GM12878 (cell line): ENCODE measurements at regions not wholly inside any gene's neighbourhood (a gene's known extent, or its start where the extent isn't known, plus 50 kb on each side); places are given as distances from the start of the nearest gene placed in this dataset.

Experiments
- ATAC-seq: fragments of 200-7000 bp; cut with Tn5 transposase; 3 replicates; pipeline ENCODE4 v1.9.1; 2020; ENCODE audit warnings: mild to moderate bottlenecking, moderate library complexity
- BruUV-seq: library from RNA; stranded (reverse); fragments of 400-500 nt; replicated peaks from 2 replicates; lab custom pipeline; 2021; lab: Mats Ljungman, UMichigan
- CTCF ChIA-PET: fragments of 300-600 bp; sonication (Branson Sonifier 250); formaldehyde crosslinking; extraction: SDS; loops from one replicate; lab custom pipeline; 2021; ENCODE audit warnings: inconsistent platforms; lab: Yijun Ruan, JAX
- POLR2A ChIA-PET: fragments of 350-600 bp; formaldehyde crosslinking; extraction: SDS; loops from one replicate; lab custom pipeline; 2021; ENCODE audit warnings: inconsistent platforms; lab: Charles Lee
- RAD21 ChIA-PET: fragments of 300-600 bp; sonication (Branson Sonifier 250); formaldehyde crosslinking; loops from one replicate; lab custom pipeline; 2023; ENCODE audit warnings: antibody characterized with exemption; ENCODE audit not compliant: unreplicated experiment; lab: Charles Lee
- SMC1A ChIA-PET: fragments of 300-600 bp; sonication (Branson Sonifier 250); formaldehyde crosslinking; loops from one replicate; lab custom pipeline; 2023; ENCODE audit not compliant: unreplicated experiment, uncharacterized antibody; lab: Charles Lee
- DNase-seq: peaks from one replicate; pipeline ENCODE4 v3.0.0-alpha.2; 2011; ENCODE audit warnings: low read depth, low spot score
- FAIRE-seq: peaks from 3 replicates; lab custom pipeline; 2011; peaks lifted over from hg19 to GRCh38; lab: Jason Lieb, UNC
- H2AFZ ChIP-seq: 2 replicates; pipeline ENCODE4 v1.6.0; 2011; ENCODE audit warnings: low read depth, low read length, control low read depth; ENCODE audit not compliant: control insufficient read depth
- H3K27ac ChIP-seq: 2 replicates; pipeline ENCODE4 v1.5.1; 2011; ENCODE audit warnings: control low read depth; ENCODE audit not compliant: control insufficient read depth, insufficient read depth
- H3K27me3 ChIP-seq, 2 experiments: replicated peaks in 1 of 2; 2 replicates each; pipeline versions ENCODE4 v1.6.0 to v1.6.1; 2011; ENCODE audit warnings: low read length in 1 of 2; ENCODE audit not compliant: control insufficient read depth in 2 of 2, insufficient read depth in 2 of 2
- H3K36me3 ChIP-seq, 2 experiments: 2 replicates each; pipeline ENCODE4 v1.5.1; 2011; ENCODE audit warnings: low read length in 1 of 2; ENCODE audit not compliant: control insufficient read depth in 2 of 2, insufficient read depth in 2 of 2
- H3K4me1 ChIP-seq: 2 replicates; pipeline ENCODE4 v1.6.1; 2011; ENCODE audit warnings: mild to moderate bottlenecking, low read length, moderate library complexity, mixed read lengths; ENCODE audit not compliant: control insufficient read depth, insufficient read depth
- H3K4me2 ChIP-seq: 2 replicates; pipeline ENCODE4 v1.6.0; 2011; ENCODE audit warnings: control low read depth; ENCODE audit not compliant: control insufficient read depth, insufficient read depth
- H3K4me3 ChIP-seq: fragments of 200-600 bp; sonication (generic); 2 replicates; pipeline ENCODE4 v1.5.1; 2016
- H3K79me2 ChIP-seq: 2 replicates; pipeline ENCODE4 v1.6.0; 2011; ENCODE audit warnings: low read length; ENCODE audit not compliant: control insufficient read depth, insufficient read depth
- H3K9ac ChIP-seq: 2 replicates; pipeline ENCODE4 v1.8.0; 2011; ENCODE audit warnings: low read length, control low read depth, mixed read lengths; ENCODE audit not compliant: control insufficient read depth, insufficient read depth
- H3K9me3 ChIP-seq: replicated peaks from 3 replicates; pipeline ENCODE4 v1.5.1; 2011; ENCODE audit warnings: mild to moderate bottlenecking, low read length; ENCODE audit not compliant: control insufficient read depth, insufficient read depth
- H4K20me1 ChIP-seq: 2 replicates; pipeline ENCODE4 v1.6.0; 2011; ENCODE audit not compliant: control insufficient read depth, insufficient read depth
- MTA3 ChIP-seq: IDR thresholded peaks from 2 replicates; pipeline ENCODE4 v1.6.1; 2012; ENCODE audit warnings: low read length, inconsistent platforms, borderline replicate concordance
- NFIC ChIP-seq: IDR thresholded peaks from 2 replicates; pipeline ENCODE4 v1.6.1; 2012; ENCODE audit warnings: low read depth, mild to moderate bottlenecking, inconsistent platforms, low read length, moderate library complexity
- NFYB ChIP-seq: IDR thresholded peaks from 2 replicates; pipeline ENCODE4 v1.6.1; 2011; ENCODE audit warnings: low read depth, mild to moderate bottlenecking, low read length, improper control_type of control experiment, moderate library complexity; ENCODE audit not compliant: insufficient read depth
- NKRF ChIP-seq: fragments of 450-650 bp; conservative IDR thresholded peaks from 2 replicates; pipeline ENCODE4 v1.6.1; 2017; ENCODE audit warnings: mild to moderate bottlenecking, moderate library complexity
- RUNX3 ChIP-seq: IDR thresholded peaks from 2 replicates; pipeline ENCODE4 v1.6.1; 2012; ENCODE audit warnings: low read length, inconsistent platforms
- SIN3A ChIP-seq: IDR thresholded peaks from 2 replicates; pipeline ENCODE4 v1.6.1; 2012; ENCODE audit warnings: low read depth, low read length, improper control_type of control experiment
- SP1 ChIP-seq: IDR thresholded peaks from one replicate; pipeline ENCODE4 v1.6.1; 2011; ENCODE audit warnings: low read depth, low read length
- TARDBP ChIP-seq: IDR thresholded peaks from 2 replicates; pipeline ENCODE4 v1.6.1; 2016; ENCODE audit warnings: borderline replicate concordance
- ZBTB11 ChIP-seq: fragments of 450-650 bp; formaldehyde crosslinking; IDR thresholded peaks from 2 replicates; pipeline ENCODE4 v1.5.0; 2022; ENCODE audit warnings: mild to moderate bottlenecking, missing genetic modification characterization
- WGBS: methylation state at CpG from one replicate; pipeline ENCODE4 v1.1.6; 2016; ENCODE audit warnings: low lambda C conversion rate; ENCODE audit not compliant: insufficient replicate concordance, insufficient coverage; ENCODE audit errors: missing lambda C conversion rate; 5-methylcytosine and 5-hydroxymethylcytosine counted together
- in situ Hi-C: fragments of 300-500 bp; cut with MboI; formaldehyde crosslinking; loops from 9 replicates; pipeline ENCODE4 v1.14.3; 2018; ENCODE audit warnings: mixed read lengths
- intact Hi-C: fragments of 100-400 bp; cut with micrococcal nuclease; formaldehyde crosslinking; loops from one replicate; pipeline ENCODE4 v1.14.2; 2022; ENCODE audit not compliant: unreplicated experiment
- TF ChIP-seq, protein P1 (sequence below): fragments of 450-650 bp; IDR thresholded peaks from 2 replicates; pipeline ENCODE4 v1.6.1; 2016; ENCODE audit warnings: mild to moderate bottlenecking
- TF ChIP-seq, protein P2 (sequence below): fragments of 150-350 bp; IDR thresholded peaks from 2 replicates; pipeline ENCODE4 v1.6.1; 2014; ENCODE audit warnings: mild to moderate bottlenecking, low read depth, low read length
- TF ChIP-seq, protein P3 (sequence below): IDR thresholded peaks from 2 replicates; pipeline ENCODE4 v1.6.1; 2012; ENCODE audit warnings: low read depth, low read length, improper control_type of control experiment
- TF ChIP-seq, protein P4 (sequence below): fragments of 450-650 bp; formaldehyde crosslinking; IDR thresholded peaks from 2 replicates; pipeline ENCODE4 v1.4.0; 2022; ENCODE audit warnings: mild to moderate bottlenecking, moderate library complexity

DNA sequence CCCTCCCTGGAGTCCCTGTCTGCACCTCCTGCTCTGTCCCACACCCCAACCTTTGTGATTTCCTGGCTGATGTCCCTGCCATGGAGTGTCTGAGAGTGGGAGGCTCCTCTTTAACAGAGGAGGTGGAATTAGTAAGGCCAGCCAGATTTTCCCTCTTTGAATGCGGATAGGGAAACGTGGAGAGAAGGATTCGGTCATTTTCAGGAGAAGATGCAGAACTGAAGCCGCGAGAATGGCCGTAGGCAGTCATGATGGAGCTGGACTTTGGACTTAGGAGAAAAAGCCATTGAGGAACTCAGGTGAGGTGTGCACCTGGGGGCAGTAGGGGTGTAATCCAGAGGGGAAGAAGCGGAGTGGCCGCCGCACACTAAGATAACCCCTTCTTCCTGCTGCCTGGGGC, 138.1 kb upstream of the ATP10A start:
- H3K27ac ChIP-seq: no peak overlapping the region
- no peaks in the 10 kb centered on the region for H3K27me3 ChIP-seq
- DNase-seq (no peak), ATAC-seq (no peak), FAIRE-seq (no peak)
- H3K4me2 ChIP-seq: no peak overlapping the region
- POLR2A ChIA-PET: no interaction called here
- H3K36me3 ChIP-seq: no peaks in the 10 kb centered on the region
- in situ Hi-C loops: no loop called here
- 58% methylated on average over 9 of the region's 9 CpGs for WGBS
- no peaks in the 10 kb centered on the region for H3K4me1 ChIP-seq
- no peaks in the 10 kb centered on the region; the same call in 2 of the 3 replicates for H3K9me3 ChIP-seq
- no peak overlapping the region for H2AFZ ChIP-seq
- intact Hi-C loops: no loop called here
- H3K79me2 ChIP-seq: no peaks in the 10 kb centered on the region
- RAD21 ChIA-PET: no interaction called here
- CTCF ChIA-PET: interaction anchor here (0.5 kb wide), 1 partner anchor 420 kb away, joined by 4 read pairs; no protein-coding TSS in a partner anchor
- no TSS peak for BruUV-seq
- SMC1A ChIA-PET: no interaction called here
- H3K4me3 ChIP-seq: no peak overlapping the region
- H4K20me1 ChIP-seq: no peaks in the 10 kb centered on the region
- no peak overlapping the region for H3K9ac ChIP-seq
- TF ChIP-seq SIN3A: no peak
- no peak for TF ChIP-seq MTA3
- TF ChIP-seq, protein P1, sequence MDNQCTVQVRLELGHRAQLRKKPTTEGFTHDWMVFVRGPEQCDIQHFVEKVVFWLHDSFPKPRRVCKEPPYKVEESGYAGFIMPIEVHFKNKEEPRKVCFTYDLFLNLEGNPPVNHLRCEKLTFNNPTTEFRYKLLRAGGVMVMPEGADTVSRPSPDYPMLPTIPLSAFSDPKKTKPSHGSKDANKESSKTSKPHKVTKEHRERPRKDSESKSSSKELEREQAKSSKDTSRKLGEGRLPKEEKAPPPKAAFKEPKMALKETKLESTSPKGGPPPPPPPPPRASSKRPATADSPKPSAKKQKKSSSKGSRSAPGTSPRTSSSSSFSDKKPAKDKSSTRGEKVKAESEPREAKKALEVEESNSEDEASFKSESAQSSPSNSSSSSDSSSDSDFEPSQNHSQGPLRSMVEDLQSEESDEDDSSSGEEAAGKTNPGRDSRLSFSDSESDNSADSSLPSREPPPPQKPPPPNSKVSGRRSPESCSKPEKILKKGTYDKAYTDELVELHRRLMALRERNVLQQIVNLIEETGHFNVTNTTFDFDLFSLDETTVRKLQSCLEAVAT: no peak
- TF ChIP-seq NFIC: no peak
- no peak for TF ChIP-seq ZBTB11 (CRISPR knock-in tag)
- no peak for TF ChIP-seq NFYB
- TF ChIP-seq, protein P2, sequence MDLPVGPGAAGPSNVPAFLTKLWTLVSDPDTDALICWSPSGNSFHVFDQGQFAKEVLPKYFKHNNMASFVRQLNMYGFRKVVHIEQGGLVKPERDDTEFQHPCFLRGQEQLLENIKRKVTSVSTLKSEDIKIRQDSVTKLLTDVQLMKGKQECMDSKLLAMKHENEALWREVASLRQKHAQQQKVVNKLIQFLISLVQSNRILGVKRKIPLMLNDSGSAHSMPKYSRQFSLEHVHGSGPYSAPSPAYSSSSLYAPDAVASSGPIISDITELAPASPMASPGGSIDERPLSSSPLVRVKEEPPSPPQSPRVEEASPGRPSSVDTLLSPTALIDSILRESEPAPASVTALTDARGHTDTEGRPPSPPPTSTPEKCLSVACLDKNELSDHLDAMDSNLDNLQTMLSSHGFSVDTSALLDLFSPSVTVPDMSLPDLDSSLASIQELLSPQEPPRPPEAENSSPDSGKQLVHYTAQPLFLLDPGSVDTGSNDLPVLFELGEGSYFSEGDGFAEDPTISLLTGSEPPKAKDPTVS: no peak
- no peak for TF ChIP-seq SP1
- TF ChIP-seq TARDBP: no peak
- TF ChIP-seq, protein P3, sequence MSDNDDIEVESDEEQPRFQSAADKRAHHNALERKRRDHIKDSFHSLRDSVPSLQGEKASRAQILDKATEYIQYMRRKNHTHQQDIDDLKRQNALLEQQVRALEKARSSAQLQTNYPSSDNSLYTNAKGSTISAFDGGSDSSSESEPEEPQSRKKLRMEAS: no peak
- no peak for TF ChIP-seq RUNX3
- TF ChIP-seq, protein P4, sequence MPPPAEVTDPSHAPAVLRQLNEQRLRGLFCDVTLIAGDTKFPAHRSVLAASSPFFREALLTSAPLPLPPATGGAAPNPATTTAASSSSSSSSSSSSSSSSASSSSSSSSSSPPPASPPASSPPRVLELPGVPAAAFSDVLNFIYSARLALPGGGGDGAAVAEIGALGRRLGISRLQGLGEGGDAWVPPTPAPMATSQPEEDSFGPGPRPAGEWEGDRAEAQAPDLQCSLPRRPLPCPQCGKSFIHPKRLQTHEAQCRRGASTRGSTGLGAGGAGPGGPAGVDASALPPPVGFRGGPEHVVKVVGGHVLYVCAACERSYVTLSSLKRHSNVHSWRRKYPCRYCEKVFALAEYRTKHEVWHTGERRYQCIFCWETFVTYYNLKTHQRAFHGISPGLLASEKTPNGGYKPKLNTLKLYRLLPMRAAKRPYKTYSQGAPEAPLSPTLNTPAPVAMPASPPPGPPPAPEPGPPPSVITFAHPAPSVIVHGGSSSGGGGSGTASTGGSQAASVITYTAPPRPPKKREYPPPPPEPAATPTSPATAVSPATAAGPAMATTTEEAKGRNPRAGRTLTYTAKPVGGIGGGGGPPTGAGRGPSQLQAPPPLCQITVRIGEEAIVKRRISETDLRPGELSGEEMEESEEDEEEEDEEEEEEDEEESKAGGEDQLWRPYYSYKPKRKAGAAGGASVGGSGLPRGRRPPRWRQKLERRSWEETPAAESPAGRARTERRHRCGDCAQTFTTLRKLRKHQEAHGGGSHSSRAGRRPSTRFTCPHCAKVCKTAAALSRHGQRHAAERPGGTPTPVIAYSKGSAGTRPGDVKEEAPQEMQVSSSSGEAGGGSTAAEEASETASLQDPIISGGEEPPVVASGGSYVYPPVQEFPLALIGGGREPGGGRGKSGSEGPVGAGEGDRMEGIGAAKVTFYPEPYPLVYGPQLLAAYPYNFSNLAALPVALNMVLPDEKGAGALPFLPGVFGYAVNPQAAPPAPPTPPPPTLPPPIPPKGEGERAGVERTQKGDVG: no peak
- no peak for TF ChIP-seq NKRF
